ENCODE measurements at regions not wholly inside any gene's neighbourhood (a gene's known extent, or its start where the extent isn't known, plus 50 kb on each side); places are given as distances from the start of the nearest gene placed in this dataset.

DNA sequence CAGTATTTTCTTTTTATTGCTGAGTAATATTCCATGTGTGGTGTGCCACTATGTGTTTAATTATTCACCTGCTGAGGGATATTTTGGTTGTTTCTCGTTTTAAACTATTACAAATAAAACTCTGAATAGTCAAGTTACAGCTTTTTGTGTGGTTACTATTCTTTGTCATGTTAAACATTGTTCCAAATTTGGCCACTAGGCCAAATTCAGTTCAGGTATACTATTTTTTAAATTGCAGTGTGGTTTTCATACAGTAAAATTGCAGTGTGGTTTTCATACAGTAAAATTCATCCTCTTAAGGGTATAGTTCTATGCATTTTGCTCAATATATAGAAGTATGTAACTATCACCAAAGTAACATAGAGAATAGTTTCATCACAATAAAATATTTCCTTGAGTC, 97.4 kb upstream of the FAM3C start:
- no peak for DNase-seq (ENCODE audit: low spot score)

DNA sequence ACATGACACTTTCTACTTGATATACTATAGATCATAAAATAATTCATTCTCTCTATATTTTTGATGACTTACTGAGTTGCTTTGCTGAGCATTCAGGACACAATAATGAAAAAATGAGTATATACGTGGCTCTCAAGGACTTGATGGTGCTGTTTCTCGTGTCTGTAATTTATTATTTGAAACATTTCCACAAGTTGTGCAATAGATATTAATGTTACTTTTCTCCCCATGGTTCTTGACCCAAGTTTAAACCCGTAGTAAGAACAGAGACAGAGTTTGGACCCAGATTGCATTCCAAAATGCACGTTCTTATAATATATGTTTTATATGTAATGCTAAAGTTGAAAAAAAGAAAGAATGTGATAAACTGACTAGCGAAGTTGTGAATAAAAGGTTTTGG, 94.2 kb upstream of the FAM3C start:
- no peak for DNase-seq (ENCODE audit: low spot score)

DNA sequence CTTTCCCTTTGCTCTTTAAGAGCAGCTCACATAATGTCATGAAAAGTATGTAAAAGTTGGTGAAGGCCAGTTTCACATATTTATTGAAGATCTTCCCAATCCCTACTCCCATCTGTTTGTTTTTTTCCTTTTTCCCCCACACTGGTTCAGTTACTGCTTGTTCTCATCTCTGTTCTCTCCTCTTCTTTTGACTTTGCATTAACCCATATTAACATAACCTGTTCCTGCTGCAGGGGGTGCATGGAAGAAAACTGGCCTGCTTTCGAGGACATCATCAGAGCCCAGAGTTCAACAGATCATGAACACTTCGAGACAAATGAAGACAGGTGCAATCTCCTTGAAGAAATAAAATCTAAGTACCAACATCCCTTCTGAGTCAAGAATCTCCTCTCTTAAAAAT, 93.3 kb upstream of the FAM3C start:
- no peak for DNase-seq (ENCODE audit: low spot score)

DNA sequence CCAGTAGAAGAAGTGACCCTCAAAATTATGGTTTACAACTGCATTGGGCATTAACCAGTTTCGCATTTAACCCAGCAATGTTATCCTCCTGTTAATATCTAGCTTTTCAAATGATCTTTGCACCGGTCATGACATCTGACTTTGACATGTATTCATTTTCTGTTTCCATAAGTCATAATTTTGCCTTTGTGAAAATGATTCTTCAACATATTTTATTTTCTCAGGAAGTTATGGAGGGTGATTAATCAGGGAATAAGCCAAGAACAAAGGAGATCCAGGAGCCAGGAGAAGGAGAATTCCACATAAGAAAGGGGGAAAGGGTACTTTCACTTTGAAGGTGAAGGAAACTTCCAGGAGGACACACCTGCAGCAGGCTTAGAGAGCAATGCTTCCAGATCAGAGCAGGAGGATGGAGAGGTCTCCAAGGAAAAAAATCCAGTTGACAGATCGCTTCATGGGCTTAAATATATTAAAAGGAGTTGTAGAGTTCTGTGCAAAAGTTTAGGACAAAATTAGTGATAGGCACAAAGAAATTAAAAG, 92.1 kb upstream of the FAM3C start:
- DNase-seq (ENCODE audit: low spot score) = no peak

DNA sequence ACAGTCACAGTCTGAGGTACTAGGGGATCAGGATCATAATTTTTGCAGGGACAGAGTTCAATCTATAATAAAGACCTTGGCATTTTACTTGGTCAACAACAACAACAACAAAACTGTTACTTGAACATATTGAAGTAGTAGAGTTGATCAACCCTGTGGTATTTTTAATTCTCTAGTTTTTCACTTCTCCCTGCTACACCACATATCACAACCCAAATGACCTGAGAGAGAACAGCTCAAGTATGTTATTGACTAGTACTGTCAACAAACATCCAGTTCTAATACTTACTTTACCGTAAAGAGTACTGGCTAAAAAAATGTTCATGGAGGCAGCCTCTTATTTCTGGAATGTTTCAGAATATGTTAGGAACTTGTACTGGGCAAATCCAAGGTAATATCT, 90.5 kb upstream of the FAM3C start:
- no peak for DNase-seq (ENCODE audit: low spot score)

DNA sequence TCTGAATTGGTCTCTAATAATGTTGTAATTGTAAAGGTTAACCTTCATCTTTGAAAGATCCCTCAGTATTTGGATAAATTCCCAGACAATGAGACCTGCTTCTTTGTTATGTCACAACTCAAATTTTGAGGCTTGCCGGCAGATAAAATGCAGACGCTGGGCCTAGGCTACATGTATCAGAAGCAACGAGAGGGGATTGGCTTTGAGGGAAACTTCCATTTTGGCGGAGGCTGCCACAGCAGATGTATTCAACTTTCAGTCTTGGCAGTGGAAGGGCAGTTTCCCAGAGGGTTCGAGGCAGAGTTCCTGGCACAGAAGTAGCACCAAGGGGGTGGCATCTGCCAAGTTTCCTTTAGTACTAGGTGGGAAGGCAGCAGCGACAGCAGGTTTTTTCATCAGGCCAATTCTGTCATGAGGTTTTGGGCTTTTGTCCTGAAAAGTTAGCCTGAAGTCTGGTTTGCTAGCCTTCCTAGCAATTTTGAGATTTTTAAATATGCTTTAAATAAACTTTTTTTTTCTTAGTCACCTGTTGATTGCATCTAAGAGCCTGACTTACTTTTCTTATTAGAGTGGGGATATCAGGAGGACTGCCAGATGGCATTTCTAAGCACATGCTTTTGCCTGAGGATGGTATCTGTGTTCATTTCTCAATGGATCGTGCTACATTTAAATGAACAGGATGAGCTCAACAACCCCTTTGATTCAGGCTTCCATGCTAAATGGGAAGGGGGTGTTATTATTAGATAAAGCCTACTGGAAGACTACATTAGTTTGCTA, 89.5 kb upstream of the FAM3C start:
- no peak for DNase-seq (ENCODE audit: low spot score)

DNA sequence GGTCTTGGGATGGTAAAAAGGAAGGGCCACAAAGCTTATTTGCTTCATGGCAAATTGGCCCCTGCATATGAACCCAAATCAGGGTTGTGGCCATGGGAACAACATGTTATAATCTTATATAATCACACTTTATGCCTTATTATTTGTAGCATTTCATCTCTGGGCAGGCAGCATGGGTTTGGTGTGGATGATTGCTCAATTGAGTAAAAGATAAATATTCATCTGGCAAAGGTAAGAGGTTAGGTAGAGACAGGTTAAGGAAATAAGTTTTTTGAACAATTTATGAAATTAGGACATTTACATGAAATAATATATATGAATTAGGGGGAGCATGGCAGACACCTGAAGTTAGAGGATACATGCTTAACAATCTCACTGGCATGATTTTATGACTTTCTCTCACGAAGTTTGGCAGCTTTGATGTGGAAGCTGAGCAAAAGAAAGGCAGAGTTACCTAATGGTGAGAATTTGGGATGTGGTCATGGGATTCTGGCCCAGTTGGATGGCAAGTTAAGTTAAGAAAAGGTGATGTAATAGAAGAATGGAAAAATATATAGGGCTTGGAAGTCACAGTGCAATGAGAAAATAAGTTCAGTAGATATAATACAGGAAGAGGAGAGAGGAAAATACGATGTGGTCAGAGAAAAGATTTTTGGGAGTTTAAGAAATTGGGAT, 88.1 kb upstream of the FAM3C start:
- DNase-seq (ENCODE audit: low spot score) = no peak

DNA sequence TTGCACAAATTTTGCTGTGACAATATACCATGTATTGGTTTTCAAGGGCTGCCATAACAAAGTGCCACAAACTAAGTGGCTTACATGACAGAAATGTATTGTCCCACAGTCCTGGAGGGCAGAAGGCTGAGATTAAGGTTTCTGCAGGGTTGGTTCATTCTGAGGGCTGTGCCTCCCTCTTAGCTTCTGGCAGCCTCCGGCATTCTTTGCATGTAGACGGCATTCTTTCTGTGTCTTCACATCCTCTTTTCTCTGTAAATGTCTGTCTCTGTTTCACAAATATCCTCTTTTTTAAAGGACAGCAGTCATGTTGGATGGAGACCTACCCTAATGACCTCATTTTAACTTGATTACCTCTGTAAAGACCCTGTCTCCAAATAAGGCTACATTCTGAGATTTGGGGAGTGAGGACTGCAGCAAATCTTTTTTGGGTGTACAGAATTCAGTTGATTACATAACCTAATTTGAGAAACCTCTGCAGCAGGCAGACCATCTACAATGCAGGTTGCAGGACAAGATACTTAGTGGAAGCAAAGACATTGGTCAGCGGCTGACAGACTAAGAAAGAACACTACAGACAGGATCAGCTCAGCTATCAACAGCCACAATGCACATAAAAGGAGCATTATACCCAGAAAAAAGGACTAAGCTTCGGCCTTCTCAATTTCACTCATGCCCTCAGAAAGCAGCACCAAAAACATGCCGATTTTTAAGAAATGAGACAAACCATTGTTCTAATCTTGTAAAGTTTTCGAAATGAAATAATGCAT, 84.6 kb upstream of the FAM3C start:
- no peak for DNase-seq (ENCODE audit: low spot score)

DNA sequence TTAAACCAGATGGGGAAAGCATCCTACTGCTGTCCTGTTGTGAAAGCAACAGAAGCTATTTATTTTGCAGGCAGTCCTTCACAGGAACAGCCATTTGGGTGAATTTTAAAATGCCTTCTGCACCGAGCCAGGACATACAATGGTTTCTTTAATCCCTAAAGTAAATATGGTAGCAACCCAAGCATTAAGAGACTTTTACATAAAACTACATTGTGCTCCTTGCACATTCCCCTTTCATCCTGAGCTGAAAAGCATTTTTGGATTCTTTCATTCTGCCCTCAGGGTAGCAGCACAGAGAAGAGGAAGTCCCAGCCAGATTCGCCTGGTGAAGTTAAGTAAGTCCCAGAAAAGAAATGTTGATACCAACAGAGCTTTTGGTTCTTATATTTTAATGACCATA, 84.0 kb upstream of the FAM3C start:
- DNase-seq (ENCODE audit: low spot score) = no peak

DNA sequence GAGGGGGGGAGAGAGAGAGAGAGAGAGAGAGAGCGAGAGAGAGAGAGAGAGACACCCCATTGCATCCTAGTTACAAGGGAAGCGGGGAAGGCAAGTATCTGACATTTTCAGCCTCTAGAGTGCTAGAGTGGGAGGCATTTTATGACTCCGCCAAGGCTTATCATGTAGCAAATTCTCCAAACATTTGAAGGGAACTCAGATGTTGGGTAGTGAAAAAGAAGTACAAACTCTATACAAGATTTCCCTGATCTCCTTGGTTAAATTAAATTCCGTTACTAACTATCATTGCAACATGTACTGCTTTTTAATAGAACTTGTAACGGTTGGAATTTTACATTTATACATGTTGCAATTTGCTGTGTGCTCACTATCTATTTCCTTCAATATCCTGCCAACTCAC, 83.4 kb upstream of the FAM3C start:
- DNase-seq (ENCODE audit: low spot score) = no peak

DNA sequence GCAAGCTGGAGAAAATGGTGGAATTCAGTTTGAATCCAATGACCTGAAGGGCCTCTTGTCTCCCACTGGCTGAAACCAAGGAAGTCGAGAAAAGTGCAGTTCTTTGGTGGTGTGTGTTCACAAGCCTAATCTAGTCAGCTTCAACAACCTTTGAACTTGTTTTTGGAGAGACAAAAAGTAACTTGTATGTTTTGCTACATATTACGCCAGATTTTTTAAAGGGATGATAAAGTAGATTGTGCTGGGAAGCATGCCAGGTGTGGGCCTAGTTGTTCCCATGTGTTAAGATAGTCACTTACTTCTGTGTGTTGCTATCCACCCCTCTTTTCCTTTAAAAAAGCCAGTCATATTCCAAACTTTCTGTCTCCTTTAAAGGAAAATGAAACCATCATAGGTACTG, 79.7 kb upstream of the FAM3C start:
- no peak for DNase-seq (ENCODE audit: low spot score)

DNA sequence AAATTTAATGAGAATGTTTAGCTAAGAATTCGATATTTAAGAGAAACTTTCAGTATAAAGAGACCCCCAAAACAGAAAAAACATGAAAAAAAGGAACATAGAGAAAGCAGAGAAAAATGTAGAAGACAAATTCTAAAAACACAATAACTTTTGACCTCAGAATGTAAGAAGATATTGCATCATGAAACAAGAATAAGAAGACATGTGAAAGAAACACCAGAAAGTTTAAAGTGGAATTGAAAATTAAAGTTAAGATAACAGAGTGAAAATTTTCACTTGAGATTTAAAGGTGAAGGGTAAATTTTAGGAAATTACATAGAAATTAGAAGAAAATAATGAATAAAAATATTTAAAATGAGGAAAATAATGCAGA, 78.2 kb upstream of the FAM3C start:
- DNase-seq (ENCODE audit: low spot score) = no peak

DNA sequence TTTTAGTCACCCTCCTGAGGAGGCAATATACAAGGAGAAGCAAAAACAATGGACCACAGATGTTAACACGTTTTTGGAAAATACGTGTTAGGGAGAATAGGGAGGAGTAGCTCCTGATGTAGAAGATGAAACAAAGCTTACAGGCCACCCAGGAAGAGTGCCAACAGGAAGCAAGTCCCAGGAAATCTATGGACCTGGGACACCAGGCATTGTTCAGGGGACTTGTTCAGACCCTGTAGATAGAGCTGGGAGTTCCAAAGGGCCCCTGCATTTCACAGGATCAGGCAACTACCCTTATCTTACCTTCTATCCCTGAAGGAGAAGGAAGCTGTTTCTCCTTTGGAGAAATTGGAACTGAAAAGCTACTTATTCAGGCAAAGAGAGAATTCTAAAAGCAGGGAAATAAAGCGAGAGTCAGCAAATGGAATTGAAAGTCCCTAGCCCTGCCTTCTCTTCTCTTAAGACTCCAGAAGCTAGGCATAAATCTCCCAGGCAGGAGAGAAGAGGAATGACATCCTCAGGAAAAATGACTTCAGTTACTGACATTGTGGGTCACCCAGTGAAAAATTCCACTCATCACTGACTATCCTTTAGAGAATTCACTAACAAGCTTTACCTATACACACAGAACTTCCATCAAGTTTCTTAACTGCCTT, 77.7 kb upstream of the FAM3C start:
- DNase-seq (ENCODE audit: low spot score) = no peak

DNA sequence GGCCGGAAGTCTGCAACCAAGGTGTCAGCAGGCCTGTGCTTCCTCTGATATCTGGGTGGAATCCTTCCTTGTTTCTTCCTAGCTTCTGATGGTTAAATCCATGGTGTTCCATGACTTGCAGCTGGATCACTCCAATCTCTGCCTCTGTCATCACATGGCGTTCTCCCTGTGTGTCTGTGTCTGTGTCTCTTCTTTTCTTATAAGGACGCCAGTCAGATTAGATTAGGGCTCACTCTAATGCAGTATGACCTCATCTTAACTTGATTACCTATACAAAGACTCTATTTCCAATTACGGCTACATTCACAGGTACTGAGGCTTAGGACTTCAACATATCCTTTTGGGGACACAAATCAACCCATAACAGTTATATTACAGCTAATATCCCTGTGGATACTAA, 70.3 kb upstream of the FAM3C start:
- DNase-seq (ENCODE audit: low spot score) = no peak

DNA sequence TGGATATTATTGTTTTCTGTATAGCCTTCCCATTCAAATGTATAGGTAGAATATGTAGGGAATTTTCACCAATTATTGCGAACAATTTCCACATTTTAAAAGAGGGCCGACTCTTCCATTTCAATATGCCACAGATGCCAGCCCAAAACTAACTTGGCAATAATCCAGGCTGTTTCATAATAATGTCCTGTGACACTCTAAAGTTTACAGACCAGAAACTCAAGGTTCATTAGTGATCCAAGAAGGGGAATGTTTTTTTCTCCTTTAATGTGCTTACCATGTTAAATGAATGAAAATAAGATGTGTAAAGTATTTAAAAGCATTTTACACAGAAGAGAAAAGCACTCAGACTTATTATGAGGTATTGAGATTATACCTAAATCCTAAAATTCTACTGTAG, 63.0 kb upstream of the FAM3C start:
- DNase-seq (ENCODE audit: low spot score) = no peak

DNA sequence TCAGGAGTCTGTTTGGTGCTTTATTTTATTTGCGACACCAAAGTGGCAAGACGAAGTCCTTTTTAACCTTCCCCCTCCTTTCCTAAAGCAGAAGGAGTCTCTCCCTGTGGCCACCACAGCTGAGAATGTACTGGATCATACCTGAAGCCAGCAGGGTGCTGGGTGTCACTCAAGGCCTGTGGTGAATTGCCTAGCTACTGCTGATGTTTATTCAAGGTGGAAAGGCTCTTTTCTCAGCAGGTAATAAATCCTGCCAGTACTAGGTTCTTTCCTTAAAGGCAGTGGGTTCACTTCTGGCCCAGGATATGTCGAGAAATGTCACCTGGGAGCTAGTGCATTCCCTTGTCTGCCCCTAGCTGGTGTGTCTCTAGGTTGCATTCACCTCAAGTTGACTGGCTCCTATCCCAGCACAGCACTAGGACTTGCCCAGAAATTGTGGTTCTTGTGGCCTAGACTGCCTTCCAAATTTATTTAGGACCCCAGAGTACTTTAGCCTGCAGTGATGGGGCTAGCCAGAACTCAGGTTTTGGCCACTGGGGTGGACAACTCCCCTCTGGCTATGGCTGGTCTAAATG, 60.8 kb upstream of the FAM3C start:
- DNase-seq (ENCODE audit: low spot score) = no peak

DNA sequence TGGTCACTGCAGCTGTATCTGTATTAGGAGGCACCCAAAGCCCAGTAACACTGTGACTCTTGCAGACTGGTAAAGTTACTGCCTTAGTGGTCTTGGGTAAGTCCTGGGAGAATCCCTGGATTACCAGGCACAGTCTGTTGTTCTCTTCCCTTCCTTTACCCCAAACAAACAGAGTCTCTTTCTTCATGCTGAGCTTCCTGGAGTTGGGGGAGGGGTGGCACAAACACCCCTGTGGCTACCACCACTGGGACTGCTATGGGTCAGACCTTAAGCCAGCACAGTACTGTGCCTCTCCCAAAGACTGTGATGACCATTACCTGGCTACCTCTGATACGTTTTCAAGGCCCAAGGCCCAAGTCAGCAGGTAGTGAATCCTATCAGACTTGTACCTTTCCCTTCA, 59.9 kb upstream of the FAM3C start:
- DNase-seq (ENCODE audit: low spot score) = no peak

DNA sequence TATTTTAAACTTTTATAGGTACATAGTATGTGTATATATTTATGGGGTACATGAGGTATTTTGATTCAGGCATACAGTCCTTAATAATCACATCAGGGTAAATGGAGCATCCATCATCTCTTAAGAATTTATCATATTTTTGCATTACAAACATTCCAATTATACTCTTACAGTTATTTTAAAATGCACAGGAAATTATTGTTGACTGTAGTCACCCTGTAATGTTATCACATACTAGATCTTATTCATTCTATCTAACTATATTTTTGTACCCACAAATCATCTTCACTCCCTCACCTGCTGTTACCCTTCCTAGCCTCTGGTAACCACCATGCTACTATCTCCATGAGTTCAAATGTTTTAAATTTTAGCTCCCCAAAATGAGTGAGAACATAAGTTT, 56.3 kb upstream of the FAM3C start:
- no peak for DNase-seq (ENCODE audit: low spot score)

DNA sequence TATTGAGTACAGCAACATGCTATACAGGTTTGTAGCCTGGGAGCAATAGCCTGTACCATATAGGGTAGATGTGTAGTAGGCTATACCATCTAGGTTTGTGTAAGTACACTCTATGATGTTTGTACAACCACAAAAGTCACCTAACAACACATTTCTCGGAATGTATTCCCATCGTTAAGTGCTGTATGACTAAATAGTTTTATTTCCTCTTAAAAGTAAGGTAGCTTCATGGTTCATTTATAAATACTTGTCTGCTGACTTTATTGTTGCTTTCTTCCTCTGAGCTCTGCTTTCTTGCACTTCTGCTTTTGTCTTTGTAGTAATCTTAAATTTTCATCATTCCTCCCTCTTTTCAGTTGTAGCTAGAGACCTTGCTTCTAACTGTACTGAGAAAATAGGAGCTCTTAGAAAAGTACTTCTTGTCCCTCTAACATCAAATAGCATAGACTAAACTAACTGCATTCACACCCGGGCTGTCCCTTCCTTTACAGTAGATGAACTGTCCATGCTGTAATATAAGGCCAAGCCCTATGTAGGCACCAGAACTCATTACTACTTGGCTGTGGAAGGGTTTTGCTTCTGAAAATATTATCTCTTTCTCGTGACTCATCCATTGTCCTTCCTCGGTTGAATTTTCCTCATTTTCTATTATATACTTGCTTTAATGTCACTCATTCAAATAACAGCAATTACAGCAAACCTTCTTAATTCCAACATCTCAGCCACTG, 55.4 kb upstream of the FAM3C start:
- DNase-seq (ENCODE audit: low spot score) = no peak

DNA sequence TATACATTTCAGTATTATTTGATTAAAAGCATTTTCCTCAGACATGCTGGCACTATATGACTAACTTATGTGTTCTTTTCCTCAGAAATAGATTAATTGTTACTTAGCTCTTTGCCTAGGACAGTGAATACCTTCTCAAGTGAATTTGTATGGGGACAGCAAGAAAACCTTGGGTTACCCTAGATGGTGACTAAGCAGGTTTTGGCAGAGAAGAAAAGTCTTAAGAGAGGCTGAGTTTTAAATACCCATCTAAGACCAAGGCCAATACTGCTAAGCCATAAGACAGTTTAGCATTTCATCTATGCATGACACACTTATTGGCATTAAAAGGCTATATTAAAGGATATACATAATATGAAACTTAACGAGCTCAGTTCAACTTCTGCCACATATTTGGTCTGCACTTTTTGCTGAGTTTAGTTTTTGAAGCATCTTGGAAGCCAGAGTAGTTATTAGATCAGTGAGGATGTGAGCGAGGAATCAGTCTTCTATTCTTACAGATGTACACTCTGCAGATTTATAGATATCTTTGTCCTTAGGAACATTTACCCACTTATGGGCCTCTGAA, 54.6 kb upstream of the FAM3C start:
- DNase-seq (ENCODE audit: low spot score) = no peak

DNA sequence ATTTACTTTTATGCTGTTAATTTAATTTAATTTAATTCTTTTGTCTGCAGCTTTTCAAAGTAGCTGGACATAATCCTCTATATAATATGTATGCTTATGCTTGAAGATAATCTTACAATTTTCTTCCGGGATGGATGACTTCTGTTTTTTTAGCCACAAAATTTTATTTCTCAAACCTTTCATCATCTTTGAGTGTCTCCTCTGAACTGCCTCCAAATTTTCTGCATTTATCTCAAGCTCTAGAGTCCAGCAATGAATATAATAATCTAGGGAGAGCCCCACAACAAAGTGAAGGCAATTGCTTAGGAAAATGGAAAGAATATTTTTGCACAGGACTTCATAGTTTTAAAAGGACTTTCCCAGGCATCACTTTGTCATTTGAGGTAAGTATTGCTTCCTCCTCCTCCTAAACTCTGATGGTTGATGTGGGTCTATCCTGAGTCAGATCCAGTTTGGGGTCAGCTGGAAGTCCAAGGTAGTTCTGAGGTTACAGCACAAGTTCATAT, 53.7 kb upstream of the FAM3C start:
- DNase-seq (ENCODE audit: low spot score) = no peak
